Skin epidermis (tissue), 12 donors: ENCODE measurements at regions not wholly inside any gene's neighbourhood (a gene's known extent, or its start where the extent isn't known, plus 50 kb on each side); places are given as distances from the start of the nearest gene placed in this dataset.

ENCODE experiments used
- H3K27ac ChIP-seq, 21 experiments: fragments of 200-600 bp; sonication (generic) in 11 of 21; one replicate each; pipeline ENCODE4 v1.5.0; 2020; ENCODE audit warnings: mild to moderate bottlenecking in 3 of 21, inconsistent platforms in 2 of 21, moderate library complexity in 2 of 21
- H3K4me3 ChIP-seq, 7 experiments: fragments of 200-600 bp; sonication (generic) in 2 of 7; one replicate each; pipeline ENCODE4 v1.5.0; 2020; ENCODE audit warnings: inconsistent platforms in 2 of 7, mild to moderate bottlenecking in 2 of 7, moderate library complexity in 1 of 7

DNA sequence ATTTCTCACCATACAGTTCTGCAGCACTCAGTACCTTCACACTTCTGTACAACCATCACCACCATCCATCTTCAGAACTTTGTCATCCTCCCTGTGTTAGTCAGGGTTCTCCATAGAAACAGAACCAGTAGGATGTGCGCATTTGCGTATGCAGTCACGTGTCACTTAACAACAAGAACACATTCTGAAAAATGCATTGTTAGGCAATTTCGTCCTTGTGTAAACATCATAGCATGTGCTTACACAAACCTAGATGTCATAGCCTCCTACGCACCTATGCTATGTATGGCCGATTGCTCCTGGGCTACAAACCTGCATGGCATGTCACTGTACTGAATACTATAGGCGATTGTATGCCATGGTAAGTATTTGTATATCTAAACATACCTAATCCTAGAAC lies 66.2 kb upstream of the PTPRT start:
- no peak overlapping the region for H3K27ac ChIP-seq
- H3K4me3 ChIP-seq, result no peak overlapping the region

- Histone ChIP-seq H3K4me3 (no peak overlapping the region), H3K27ac (no peak overlapping the region)
Measured at GRCh38 chr20:43252761-43253160, 63.1 kb upstream of the PTPRT start.

DNA sequence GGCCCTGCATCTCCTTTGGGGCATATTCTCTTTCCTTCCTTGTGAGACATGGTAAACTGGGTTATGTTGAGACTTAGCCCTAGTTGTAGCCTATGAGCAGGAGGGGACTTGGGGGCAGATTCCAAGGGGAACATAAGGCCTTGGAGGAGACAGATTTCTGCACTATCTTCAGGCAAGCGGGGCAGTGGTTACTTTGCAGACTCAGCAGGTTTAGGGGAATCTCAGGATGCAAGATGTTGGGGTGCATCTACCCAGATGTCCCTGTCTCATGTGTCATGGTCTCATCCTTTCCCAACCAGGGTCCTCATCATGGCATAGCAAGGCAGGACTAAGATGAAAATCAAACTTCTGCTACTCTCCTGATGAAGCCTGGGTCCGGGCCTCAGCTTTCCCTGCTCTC lies 58.6 kb upstream of the PTPRT start:
- Histone ChIP-seq H3K4me3 (no peak overlapping the region), H3K27ac (no peak overlapping the region)

GRCh38 chr20:43247361-43247760 lies 57.7 kb upstream of the PTPRT start:
- Histone ChIP-seq H3K27ac (no peak overlapping the region), H3K4me3 (no peak overlapping the region)

DNA sequence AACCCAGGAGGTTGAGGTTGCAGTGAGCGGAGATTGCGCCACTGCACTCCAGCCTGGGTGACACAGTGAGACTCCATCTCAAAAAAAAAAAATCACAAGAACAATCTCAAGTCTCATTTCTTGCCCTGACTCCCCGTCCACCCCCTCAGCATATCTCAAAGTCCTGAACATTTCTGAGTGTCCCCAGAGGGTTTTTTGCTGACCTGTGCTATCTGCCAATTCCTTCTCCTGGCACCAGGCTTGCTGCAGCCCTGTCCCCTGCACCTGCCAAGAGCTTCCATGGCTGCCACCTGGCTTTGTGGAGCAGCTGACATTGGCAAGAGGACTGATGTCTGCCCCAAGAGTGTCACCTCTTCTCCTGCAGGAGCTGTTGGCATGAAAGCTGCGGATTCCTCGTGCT lies 54.9 kb upstream of the PTPRT start:
- no peak overlapping the region for H3K4me3 ChIP-seq
- no peak overlapping the region for H3K27ac ChIP-seq

DNA sequence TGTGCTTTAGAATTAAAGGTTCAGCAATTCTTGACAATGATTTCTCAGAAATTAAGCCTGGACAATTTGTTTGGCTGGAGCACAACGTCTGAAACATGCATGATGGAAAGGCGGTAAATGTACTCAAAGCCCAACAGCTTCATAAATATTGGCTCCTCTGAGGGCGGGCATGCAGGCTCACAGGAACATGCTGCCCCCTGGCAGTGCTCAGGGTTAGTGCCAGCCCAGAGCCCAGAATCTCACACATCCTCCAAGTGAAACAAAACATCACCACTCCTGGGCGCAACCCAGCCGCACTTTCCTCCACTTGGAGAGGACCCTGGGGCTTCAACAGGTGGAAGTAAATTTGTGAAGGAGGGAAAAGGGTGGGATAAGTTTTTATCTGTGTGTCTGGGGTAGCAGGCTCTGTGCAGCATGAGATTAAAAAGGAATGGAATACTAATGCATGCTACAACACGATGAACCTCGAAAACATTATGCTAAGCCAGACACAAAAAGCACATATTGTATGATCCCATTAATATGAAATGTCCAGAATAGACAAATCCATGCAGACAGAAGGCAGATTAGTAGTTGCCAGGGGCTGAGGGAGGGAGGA lies 54.1 kb upstream of the PTPRT start:
- Histone ChIP-seq H3K27ac (no peak overlapping the region), H3K4me3 (no peak overlapping the region)

GRCh38 chr20:43241057-43241702 lies 51.5 kb upstream of the PTPRT start:
- Histone ChIP-seq H3K4me3 (no peak overlapping the region), H3K27ac (no peak overlapping the region)
